Psoas muscle (tissue), 7 donors: ENCODE measurements at regions not wholly inside any gene's neighbourhood (a gene's known extent, or its start where the extent isn't known, plus 50 kb on each side); places are given as distances from the start of the nearest gene placed in this dataset.

Experiments
- ATAC-seq, 4 donors: fragments of 200-7000 bp; cut with Tn5 transposase; one replicate each; pipeline ENCODE4 v1.9.1; 2020; ENCODE audit warnings: moderate library complexity in 3 of 4, mild to moderate bottlenecking in 2 of 4
- DNase-seq, 2 donors: peaks; one replicate each; pipeline ENCODE4 v3.0.0-alpha.2; 2020
- H3K27ac ChIP-seq: fragments of 200-600 bp; one replicate; pipeline ENCODE4 v1.8.0; 2022
- H3K27me3 ChIP-seq, 3 donors: fragments of 200-600 bp in 1 of 3; one replicate each; pipeline versions ENCODE4 v1.6.1 to v1.8.0; 2013 to 2022; ENCODE audit warnings: low read length in 2 of 3, mild to moderate bottlenecking in 2 of 3, moderate library complexity in 1 of 3; ENCODE audit not compliant: insufficient read depth in 3 of 3
- H3K36me3 ChIP-seq, 2 donors: fragments of 200-600 bp in 1 of 2; one replicate each; pipeline versions ENCODE4 v1.6.1 to v1.8.0; 2013 to 2022; ENCODE audit warnings: low read depth in 1 of 2, mild to moderate bottlenecking in 1 of 2, moderate library complexity in 1 of 2; ENCODE audit not compliant: insufficient read depth in 1 of 2
- H3K4me1 ChIP-seq: fragments of 200-600 bp; one replicate; pipeline ENCODE4 v1.8.0; 2022
- H3K4me3 ChIP-seq: fragments of 200-600 bp; one replicate; pipeline ENCODE4 v1.8.0; 2022; ENCODE audit warnings: mild to moderate bottlenecking
- H3K9me3 ChIP-seq: fragments of 200-600 bp; one replicate; pipeline ENCODE4 v1.8.0; 2022
- WGBS, 3 donors: extraction: QIAGEN DNeasy Blood & Tissue Kit; methylation state at CpG; one replicate each; pipeline versions ENCODE4 v1.1.6 to v1.1.7; 2013; 5-methylcytosine and 5-hydroxymethylcytosine counted together
- intact Hi-C, 2 donors: fragments of 100-400 bp; cut with DNase I; formaldehyde crosslinking; loops; one replicate each; pipeline versions ENCODE4 v1.11.0 to v1.14.2; 2022
- TF ChIP-seq, protein P1 (sequence below): fragments of 200-600 bp; IDR thresholded peaks from one replicate; pipeline ENCODE4 v1.8.0; 2022; ENCODE audit warnings: antibody characterized with exemption
- donor health status: healthy with polysubstance abuse.
- donor health status: DM: no; HTN: no; CAD: no; lungs with moderate emphysema.
- donor health status: Bipolar disorder and iron deficiency.
- donor health status: healthy.
- donor health status: DM: yes; HTN: yes; CAD: no.
- donor health status: DM: no; HTN: no; CAD: no.
- donor health status: DM: yes; HTN: yes; CAD: no.

- WGBS, 3 donors: 37 to 56% (median 41%) methylated on average over 3 of the region's 3 CpGs
- intact Hi-C loops: loop anchor here in 1 of 2 donors (10.0 kb wide), 1 partner anchor 222 kb away; no protein-coding TSS in a partner anchor
Measured at GRCh38 chr20:41696428-41696827, 78.3 kb upstream of the CHD6 start.

DNA sequence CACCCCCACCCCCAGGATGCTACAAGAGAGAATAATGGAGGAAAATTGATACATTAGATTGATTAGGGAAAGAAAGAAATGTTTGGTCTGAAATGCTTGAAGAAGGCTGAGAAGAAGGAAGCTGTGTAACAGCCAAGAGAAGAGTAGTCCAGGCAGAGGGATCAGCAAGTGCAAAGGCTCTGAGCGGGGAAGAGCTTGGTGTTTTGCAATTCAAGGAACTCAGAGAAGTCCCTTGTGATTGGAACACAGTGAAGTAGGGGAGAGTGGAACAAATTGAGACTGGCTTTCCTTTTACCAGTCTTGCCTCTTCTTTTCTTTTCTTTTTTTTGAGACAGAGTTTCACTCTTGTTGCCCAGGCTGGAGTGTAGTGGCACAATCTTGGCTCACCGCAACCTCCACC, 76.6 kb upstream of the CHD6 start:
- H3K4me3 ChIP-seq: peak overlapping the region; percentile 75
- peaks cover 4% of the 10 kb centered on the region for H3K4me1 ChIP-seq
- ATAC-seq: no peak
- TF ChIP-seq, protein P1, sequence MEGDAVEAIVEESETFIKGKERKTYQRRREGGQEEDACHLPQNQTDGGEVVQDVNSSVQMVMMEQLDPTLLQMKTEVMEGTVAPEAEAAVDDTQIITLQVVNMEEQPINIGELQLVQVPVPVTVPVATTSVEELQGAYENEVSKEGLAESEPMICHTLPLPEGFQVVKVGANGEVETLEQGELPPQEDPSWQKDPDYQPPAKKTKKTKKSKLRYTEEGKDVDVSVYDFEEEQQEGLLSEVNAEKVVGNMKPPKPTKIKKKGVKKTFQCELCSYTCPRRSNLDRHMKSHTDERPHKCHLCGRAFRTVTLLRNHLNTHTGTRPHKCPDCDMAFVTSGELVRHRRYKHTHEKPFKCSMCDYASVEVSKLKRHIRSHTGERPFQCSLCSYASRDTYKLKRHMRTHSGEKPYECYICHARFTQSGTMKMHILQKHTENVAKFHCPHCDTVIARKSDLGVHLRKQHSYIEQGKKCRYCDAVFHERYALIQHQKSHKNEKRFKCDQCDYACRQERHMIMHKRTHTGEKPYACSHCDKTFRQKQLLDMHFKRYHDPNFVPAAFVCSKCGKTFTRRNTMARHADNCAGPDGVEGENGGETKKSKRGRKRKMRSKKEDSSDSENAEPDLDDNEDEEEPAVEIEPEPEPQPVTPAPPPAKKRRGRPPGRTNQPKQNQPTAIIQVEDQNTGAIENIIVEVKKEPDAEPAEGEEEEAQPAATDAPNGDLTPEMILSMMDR: no peak
- DNase-seq: no peak
- intact Hi-C loops: loop anchor here in 1 of 2 donors (5.0 to 10.0 kb wide), 2 partner anchors 77 to 220 kb away; partner anchors contain the start of gene CHD6
- H3K27me3 ChIP-seq: no peaks in the 10 kb centered on the region
- no peaks in the 10 kb centered on the region for H3K36me3 ChIP-seq
- peak overlapping the region; percentile 86 for H3K27ac ChIP-seq
- H3K9me3 ChIP-seq: no peaks in the 10 kb centered on the region
- WGBS, 3 donors: 74 to 88% (median 81%) methylated on average over 2 of the region's 2 CpGs

More at GRCh38 chr20:41696428-41696827, 78.3 kb upstream of the CHD6 start:
- Histone ChIP-seq H3K9me3 (no peaks in the 10 kb centered on the region), H3K27me3 (no peaks in the 10 kb centered on the region), H3K4me1 (peaks cover 4% of the 10 kb centered on the region), H3K36me3 (no peaks in the 10 kb centered on the region), H3K4me3 (no peak overlapping the region), H3K27ac (no peak overlapping the region)
- ATAC-seq (peak in 2 of 4 donors; percentile 20 to 40), DNase-seq (no peak)
- TF ChIP-seq, protein P1: no peak

DNA sequence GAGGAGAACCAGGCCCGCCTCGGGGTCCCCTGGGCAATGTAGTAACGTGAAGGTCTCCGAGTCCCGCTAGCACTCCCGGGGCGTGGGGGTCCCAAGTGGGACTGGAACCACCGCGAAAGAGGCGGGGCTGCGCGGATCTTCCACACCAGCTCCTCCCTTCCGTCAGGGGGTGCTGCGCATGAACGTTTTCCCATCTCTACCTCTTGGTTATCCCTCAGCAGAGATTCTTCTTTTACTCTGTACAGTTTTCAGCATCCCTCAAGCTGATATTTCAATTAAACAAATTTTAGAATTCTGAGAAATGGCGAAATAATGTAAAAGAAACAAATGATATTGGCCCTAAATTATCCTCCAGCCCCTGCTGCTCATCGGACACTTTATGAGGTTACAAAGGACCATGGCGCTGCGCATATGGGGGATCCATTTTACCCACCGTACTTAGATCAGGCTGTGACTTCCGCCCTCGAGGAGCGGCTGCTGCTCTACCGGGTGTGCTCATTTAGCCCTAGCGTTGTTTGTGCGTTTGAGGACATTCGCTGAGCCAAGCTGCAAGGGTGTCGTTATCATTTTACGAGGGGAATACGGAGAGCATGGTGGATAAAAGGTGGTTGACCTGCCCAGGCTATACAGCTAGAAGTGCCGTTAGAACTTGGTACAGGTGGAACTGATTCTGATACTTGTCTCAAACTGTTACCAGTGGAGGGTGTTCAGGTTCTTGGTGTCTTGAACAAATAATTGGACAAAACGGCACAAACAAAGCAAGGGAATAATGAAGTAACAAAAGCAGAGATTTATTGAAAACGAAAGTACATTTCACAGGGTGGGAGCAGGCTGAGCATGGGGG, 75.2 kb upstream of the CHD6 start:
- WGBS, 3 donors: 0 to 1% (median 0%) methylated on average over 33 of the region's 33 CpGs
- TF ChIP-seq, protein P1: peak; percentile 61
- peaks cover 4% of the 10 kb centered on the region for H3K4me1 ChIP-seq
- H3K27ac ChIP-seq: peak overlapping the region; percentile 86
- H3K36me3 ChIP-seq: no peaks in the 10 kb centered on the region
- peak; percentile 76 to 89 for DNase-seq
- H3K9me3 ChIP-seq: no peaks in the 10 kb centered on the region
- H3K4me3 ChIP-seq: peak overlapping the region; percentile 75
- ATAC-seq: peak; percentile 92 to 95 (median 94)
- no peaks in the 10 kb centered on the region for H3K27me3 ChIP-seq
- intact Hi-C loops: loop anchor here in 1 of 2 donors (5.0 to 10.0 kb wide), 2 partner anchors 76 to 219 kb away; partner anchors contain the start of gene CHD6

DNA sequence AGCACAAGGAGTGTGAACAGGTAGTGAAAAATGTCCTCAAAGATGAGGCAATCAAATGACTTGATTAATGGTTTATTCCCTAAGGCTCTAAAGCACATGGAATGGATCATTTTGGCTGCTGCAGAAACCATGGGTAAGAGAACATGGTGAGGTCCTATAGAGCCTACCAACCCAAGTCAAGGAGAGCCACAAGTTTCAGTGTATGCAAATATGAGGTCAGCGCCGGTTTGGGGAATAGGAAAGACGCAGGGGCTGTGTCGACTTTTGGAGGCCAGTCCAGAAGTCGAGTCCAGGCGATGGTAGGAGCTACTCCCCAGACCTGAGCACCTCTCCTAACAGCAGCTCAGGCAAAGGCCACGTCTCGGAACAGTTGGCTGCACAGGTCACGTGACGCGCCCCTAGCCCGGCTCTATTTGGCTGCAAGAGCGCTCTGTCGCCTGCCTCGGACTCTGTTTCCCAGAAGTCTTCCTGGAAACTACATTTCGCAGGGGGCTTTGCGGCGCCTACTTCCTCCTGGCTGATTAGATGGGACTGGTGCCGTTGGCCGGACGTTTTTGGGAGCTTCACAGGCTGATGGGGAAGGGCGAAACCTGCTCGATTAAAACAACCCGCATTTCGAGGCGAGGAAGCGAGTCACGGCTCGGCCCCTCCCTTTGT, 74.4 kb upstream of the CHD6 start:
- Histone ChIP-seq H3K27ac (peak overlapping the region; percentile 86), H3K36me3 (no peaks in the 10 kb centered on the region), H3K9me3 (no peaks in the 10 kb centered on the region), H3K4me1 (peaks cover 4% of the 10 kb centered on the region), H3K4me3 (peak overlapping the region; percentile 75), H3K27me3 (no peaks in the 10 kb centered on the region)
- intact Hi-C loops: loop anchor here in 1 of 2 donors (5.0 to 10.0 kb wide), 2 partner anchors 75 to 218 kb away; partner anchors contain the start of gene CHD6
- TF ChIP-seq, protein P1: no peak
- WGBS, 3 donors: 3 to 5% (median 4%) methylated on average over 29 of the region's 29 CpGs
- DNase-seq (peak; percentile 84 to 93), ATAC-seq (peak; percentile 76 to 83 (median 80))
